Adrenal gland (tissue), 9 donors: ENCODE measurements at regions not wholly inside any gene's neighbourhood (a gene's known extent, or its start where the extent isn't known, plus 50 kb on each side); places are given as distances from the start of the nearest gene placed in this dataset.
A peak's percentile ranks its signal among the peaks of the same experiment; 100 is the strongest.

Experiments
- DNase-seq, 7 donors: peaks; one replicate each; pipeline ENCODE4 v3.0.0-alpha.2; 2019 to 2020
- H3K27ac ChIP-seq, 5 donors: fragments of 200-600 bp; sonication (generic) in 4 of 5; 1 replicate in 3 of 5; 2 replicates in 2 of 5; pipeline versions ENCODE4 v1.5.1 to v1.8.0; 2016 to 2020; ENCODE audit warnings: mild to moderate bottlenecking in 1 of 5
- H3K27me3 ChIP-seq: fragments of 200-600 bp; 2 replicates; pipeline ENCODE4 v1.8.0; 2021
- H3K36me3 ChIP-seq, 2 donors: fragments of 200-600 bp; replicated peaks in 1 of 2; 1 replicate in 1 of 2; 2 replicates in 1 of 2; pipeline versions ENCODE4 v1.5.1 to v1.8.0; 2018 to 2022
- H3K4me1 ChIP-seq, 2 donors: fragments of 200-600 bp; replicated peaks in 1 of 2; 1 replicate in 1 of 2; 2 replicates in 1 of 2; pipeline versions ENCODE4 v1.5.1 to v1.8.0; 2018 to 2021
- H3K4me3 ChIP-seq, 4 donors: fragments of 200-600 bp; sonication (generic) in 3 of 4; one replicate each; pipeline ENCODE4 v1.5.1; 2016 to 2018
- H3K9me3 ChIP-seq, 3 donors: fragments of 200-600 bp; sonication (generic) in 1 of 3; replicated peaks in 1 of 3; 1 replicate in 2 of 3; 2 replicates in 1 of 3; pipeline versions ENCODE4 v1.5.1 to v1.8.0; 2016 to 2021
- POLR2A ChIP-seq, 2 donors: fragments of 450-650 bp; IDR thresholded peaks; one replicate each; pipeline ENCODE4 v1.6.1; 2017; ENCODE audit warnings: antibody characterized with exemption in 2 of 2, mild to moderate bottlenecking in 2 of 2, moderate library complexity in 1 of 2
- WGBS, 4 donors: extraction: QIAGEN DNeasy Blood & Tissue Kit in 2 of 4; methylation state at CpG; one replicate each; pipeline versions ENCODE4 v1.1.5 to v1.1.7; 2013 to 2017; 5-methylcytosine and 5-hydroxymethylcytosine counted together
- intact Hi-C, 2 donors: fragments of 100-400 bp; cut with DNase I; formaldehyde crosslinking; loops; one replicate each; pipeline versions ENCODE4 v1.14.1 to v1.15.0; 2022 to 2023
- TF ChIP-seq, protein P1 (sequence below), 6 experiments: fragments of 450-650 bp in 4 of 6; fragments of 200-600 bp in 2 of 6; sonication (generic) in 1 of 6; IDR thresholded peaks; 1 replicate in 5 of 6; 2 replicates in 1 of 6; pipeline versions ENCODE4 v1.5.1 to v1.8.0; 2016 to 2021; ENCODE audit warnings: antibody characterized with exemption in 6 of 6, mild to moderate bottlenecking in 2 of 6, moderate library complexity in 1 of 6
- donor health status: healthy with polysubstance abuse.
- donor health status: Bipolar disorder and iron deficiency.
- donor health status: DM: yes; HTN: yes; CAD: no.
- donor health status: DM: no; HTN: no; CAD: no.
- donor health status: DM: no; HTN: no; CAD: no.

DNA sequence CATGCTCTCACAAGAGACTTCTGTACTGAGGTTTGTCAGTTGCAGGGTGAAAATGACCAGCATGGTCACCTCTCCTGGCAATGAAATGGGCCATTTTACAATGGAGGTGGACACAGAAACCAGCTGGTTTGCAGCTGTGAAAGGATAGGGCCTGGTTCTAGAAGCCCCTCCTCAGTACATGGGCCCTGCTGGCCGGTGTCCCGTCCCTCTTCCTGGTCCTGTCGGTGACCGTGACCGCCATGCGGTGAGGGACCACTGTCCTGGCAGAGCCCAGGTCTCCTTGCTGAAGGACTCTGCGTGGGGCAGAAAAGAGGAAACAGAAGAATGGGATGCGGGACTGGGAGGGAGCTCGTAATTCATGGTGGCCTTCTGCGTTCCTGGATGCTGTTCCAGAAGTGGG lies 76.0 kb upstream of the ZNF423 start:
- no peaks in the 10 kb centered on the region for H3K27me3 ChIP-seq
- no peaks in the 10 kb centered on the region for H3K4me1 ChIP-seq
- H3K27ac ChIP-seq, result no peak overlapping the region
- TF ChIP-seq POLR2A (IDR thresholded peaks at IDR 0.05), result no peak
- TF ChIP-seq, protein P1, sequence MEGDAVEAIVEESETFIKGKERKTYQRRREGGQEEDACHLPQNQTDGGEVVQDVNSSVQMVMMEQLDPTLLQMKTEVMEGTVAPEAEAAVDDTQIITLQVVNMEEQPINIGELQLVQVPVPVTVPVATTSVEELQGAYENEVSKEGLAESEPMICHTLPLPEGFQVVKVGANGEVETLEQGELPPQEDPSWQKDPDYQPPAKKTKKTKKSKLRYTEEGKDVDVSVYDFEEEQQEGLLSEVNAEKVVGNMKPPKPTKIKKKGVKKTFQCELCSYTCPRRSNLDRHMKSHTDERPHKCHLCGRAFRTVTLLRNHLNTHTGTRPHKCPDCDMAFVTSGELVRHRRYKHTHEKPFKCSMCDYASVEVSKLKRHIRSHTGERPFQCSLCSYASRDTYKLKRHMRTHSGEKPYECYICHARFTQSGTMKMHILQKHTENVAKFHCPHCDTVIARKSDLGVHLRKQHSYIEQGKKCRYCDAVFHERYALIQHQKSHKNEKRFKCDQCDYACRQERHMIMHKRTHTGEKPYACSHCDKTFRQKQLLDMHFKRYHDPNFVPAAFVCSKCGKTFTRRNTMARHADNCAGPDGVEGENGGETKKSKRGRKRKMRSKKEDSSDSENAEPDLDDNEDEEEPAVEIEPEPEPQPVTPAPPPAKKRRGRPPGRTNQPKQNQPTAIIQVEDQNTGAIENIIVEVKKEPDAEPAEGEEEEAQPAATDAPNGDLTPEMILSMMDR (IDR thresholded peaks at IDR 0.05), result no peak
- 79 to 96% (median 94%) methylated on average over 8 to 10 of the region's 10 CpGs for WGBS, 4 donors
- H3K36me3 ChIP-seq, result no peaks in the 10 kb centered on the region
- intact Hi-C loops, result no loop called here
- H3K9me3 ChIP-seq, result no peaks in the 10 kb centered on the region
- no peak overlapping the region for H3K4me3 ChIP-seq
- no peak for DNase-seq

DNA sequence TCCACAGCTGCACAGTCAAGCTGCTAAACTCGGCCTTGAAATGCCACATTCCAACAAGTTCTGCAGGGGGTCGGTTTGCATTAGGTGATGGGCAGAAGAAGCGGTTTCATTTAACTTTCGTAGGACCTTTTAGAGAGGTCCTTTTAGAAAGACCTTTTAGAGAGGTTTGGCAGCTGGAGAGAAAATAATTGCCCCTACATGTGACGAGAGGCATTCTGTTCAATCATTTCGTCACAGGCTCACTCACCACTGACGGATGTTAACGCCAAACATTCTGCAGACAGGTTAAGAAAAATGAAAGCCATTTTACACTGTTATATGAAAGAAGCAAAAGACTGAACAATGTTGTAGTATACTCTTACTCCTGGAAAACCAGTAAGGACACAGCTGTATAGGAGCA lies 76.5 kb upstream of the ZNF423 start:
- Histone ChIP-seq H3K27ac (no peak overlapping the region), H3K4me3 (no peak overlapping the region), H3K9me3 (no peaks in the 10 kb centered on the region), H3K4me1 (no peaks in the 10 kb centered on the region), H3K27me3 (no peaks in the 10 kb centered on the region), H3K36me3 (no peaks in the 10 kb centered on the region)
- TF ChIP-seq, protein P1 (IDR thresholded peaks at IDR 0.05), result no peak
- no peak for TF ChIP-seq POLR2A (IDR thresholded peaks at IDR 0.05)
- intact Hi-C loops, result no loop called here
- 66 to 77% (median 72%) methylated on average over 8 of the region's 8 CpGs for WGBS, 4 donors
- no peak for DNase-seq

DNA sequence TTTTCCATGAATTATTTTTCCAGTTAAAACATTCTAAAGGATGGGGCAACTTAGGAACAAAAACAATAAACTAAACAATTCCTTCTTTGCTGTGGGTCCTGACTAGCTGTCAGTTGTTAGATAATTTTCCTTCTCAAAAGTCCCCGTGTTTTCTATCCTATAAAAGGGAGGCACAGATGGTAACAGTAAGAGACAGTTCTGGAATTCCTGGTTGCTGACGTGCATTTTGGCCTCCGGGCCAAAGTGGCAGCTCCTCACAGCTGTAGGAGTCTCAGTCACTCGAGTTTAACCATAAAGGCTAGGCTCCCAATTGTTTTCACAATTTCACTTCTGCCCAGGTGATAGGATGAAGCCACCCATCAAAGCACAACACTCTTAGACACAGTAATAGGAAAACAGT lies 77.0 kb upstream of the ZNF423 start:
- Histone ChIP-seq H3K27me3 (no peaks in the 10 kb centered on the region), H3K4me1 (no peaks in the 10 kb centered on the region), H3K36me3 (no peaks in the 10 kb centered on the region), H3K9me3 (no peaks in the 10 kb centered on the region), H3K4me3 (no peak overlapping the region), H3K27ac (no peak overlapping the region)
- no peak for DNase-seq
- 49 to 59% (median 55%) methylated on average over 4 of the region's 4 CpGs for WGBS, 4 donors
- TF ChIP-seq, protein P1 (IDR thresholded peaks at IDR 0.05), result no peak
- no peak for TF ChIP-seq POLR2A (IDR thresholded peaks at IDR 0.05)
- intact Hi-C loops, result no loop called here

DNA sequence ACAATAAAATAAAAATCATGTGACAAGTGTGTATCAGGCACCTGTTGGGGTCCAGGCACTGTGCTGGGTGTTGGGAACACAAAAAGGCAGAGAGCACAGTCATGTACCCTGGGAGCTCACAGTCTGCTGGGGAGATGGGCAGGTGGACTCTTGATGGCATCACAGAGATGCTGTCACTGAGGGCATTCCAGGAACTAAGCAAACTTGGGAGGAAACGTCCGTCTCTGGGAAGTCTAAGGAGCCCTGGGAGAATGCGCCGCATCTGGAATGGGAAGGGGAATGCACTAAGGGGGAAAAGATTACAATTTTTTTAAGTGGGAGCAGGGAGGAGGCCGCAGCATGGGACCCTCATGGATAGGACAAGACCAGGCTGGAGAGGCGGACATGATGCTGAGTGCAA lies 80.9 kb upstream of the ZNF423 start:
- peak in 1 of 7 donors; percentile 23 for DNase-seq
- no peak overlapping the region for H3K4me3 ChIP-seq
- H3K27me3 ChIP-seq, result no peaks in the 10 kb centered on the region
- H3K36me3 ChIP-seq, result no peaks in the 10 kb centered on the region
- no peaks in the 10 kb centered on the region for H3K4me1 ChIP-seq
- H3K9me3 ChIP-seq, result no peaks in the 10 kb centered on the region
- intact Hi-C loops, result no loop called here
- 91 to 94% (median 92%) methylated on average over 6 of the region's 6 CpGs for WGBS, 4 donors
- no peak overlapping the region for H3K27ac ChIP-seq
- no peak for TF ChIP-seq POLR2A (IDR thresholded peaks at IDR 0.05)
- TF ChIP-seq, protein P1 (IDR thresholded peaks at IDR 0.05), result no peak
